ENCODE measurements at regions not wholly inside any gene's neighbourhood (a gene's known extent, or its start where the extent isn't known, plus 50 kb on each side); places are given as distances from the start of the nearest gene placed in this dataset.

GRCh38 chr13:22219709-22220108 lies 548.8 kb downstream of the FGF9 start:
- H3K4me1 ChIP-seq = no peaks in the 10 kb centered on the region
- intact Hi-C loops (cut with DNase I; ENCODE audit: low total_unique reads) = no loop called here
- no peak overlapping the region for H3K4me3 ChIP-seq
- WGBS, 2 donors = 92 to 100% methylated on average over 2 of the region's 2 CpGs
- no peaks in the 10 kb centered on the region for H3K27me3 ChIP-seq
- no peaks in the 10 kb centered on the region for H3K36me3 ChIP-seq (ENCODE audit: low read depth, missing control alignments)
- no peak for TF ChIP-seq POLR2A (IDR thresholded peaks at IDR 0.05)
- no peak for TF ChIP-seq CTCF (IDR thresholded peaks at IDR 0.05)
- no peak for DNase-seq
- no peak overlapping the region for H3K27ac ChIP-seq
- H3K9me3 ChIP-seq = no peaks in the 10 kb centered on the region

DNA sequence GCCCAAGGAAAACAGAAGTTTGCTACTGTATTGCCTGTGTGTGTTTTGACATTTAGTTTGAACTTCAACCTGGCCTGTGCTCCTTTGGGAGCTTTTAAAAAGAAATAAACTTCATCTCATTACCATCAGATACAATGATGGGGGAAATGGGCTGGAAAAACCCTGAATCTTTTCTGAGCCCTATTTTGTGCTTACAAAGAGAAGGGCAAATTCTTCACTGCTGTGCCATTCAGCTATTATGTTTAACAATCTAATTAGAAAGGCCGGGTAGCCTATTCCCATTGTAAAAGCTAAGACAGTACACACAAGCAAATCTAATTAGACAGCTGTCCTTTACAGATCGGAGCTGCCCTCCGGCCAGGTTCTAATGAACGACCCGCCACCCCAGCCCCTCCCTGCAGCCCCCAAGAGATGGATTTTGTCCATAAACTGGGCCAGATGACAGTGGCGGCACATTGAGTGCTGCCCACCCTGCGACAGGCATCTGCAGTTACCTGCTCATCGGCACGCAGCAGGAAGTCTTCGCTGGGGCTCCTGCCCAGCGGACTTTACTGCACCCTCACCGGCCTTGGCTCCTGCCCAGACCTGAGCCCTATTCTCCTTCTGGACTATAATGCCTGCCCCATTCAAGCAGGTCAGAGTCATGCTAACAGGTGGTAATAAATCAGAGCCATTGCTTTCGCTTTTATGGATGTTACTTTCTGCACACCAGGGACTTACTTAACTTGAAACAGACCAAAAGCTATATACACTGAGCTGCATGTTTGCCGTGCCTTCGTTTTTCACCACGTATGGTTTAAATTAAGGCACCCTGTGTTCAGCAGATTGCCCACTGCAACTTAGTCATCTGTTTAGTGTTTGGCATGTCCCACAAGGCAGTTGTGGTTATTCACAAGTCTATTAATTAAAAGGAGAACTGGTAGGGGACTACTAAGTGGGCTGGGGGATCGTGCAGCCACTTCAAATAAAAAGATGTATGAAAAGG lies 549.6 kb downstream of the FGF9 start:
- Histone ChIP-seq H3K4me1 (no peaks in the 10 kb centered on the region), H3K4me3 (no peak overlapping the region), H3K27me3 (no peaks in the 10 kb centered on the region), H3K27ac (no peak overlapping the region), H3K9me3 (no peaks in the 10 kb centered on the region), H3K36me3 (ENCODE audit: low read depth, missing control alignments) (no peaks in the 10 kb centered on the region)
- 84% methylated on average over 17 of the region's 17 CpGs for WGBS, 2 donors
- intact Hi-C loops (cut with DNase I; ENCODE audit: low total_unique reads) = no loop called here
- no peak for DNase-seq
- TF ChIP-seq CTCF (IDR thresholded peaks at IDR 0.05) (no peak), POLR2A (IDR thresholded peaks at IDR 0.05) (no peak)

- Histone ChIP-seq H3K4me1 (no peaks in the 10 kb centered on the region), H3K27ac (no peak overlapping the region), H3K27me3 (no peaks in the 10 kb centered on the region), H3K4me3 (no peak overlapping the region), H3K36me3 (ENCODE audit: low read depth, missing control alignments) (no peaks in the 10 kb centered on the region), H3K9me3 (no peaks in the 10 kb centered on the region)
- WGBS, 2 donors = 79 to 82% methylated on average over 8 of the region's 8 CpGs
- TF ChIP-seq CTCF (IDR thresholded peaks at IDR 0.05) = no peak
- no peak for TF ChIP-seq POLR2A (IDR thresholded peaks at IDR 0.05)
- DNase-seq = no peak
- intact Hi-C loops (cut with DNase I; ENCODE audit: low total_unique reads) = no loop called here
Observed at GRCh38 chr13:22223411-22223810, 552.5 kb downstream of the FGF9 start.

- Histone ChIP-seq H3K27me3 (no peaks in the 10 kb centered on the region), H3K36me3 (ENCODE audit: low read depth, missing control alignments) (no peaks in the 10 kb centered on the region), H3K27ac (no peak overlapping the region), H3K4me3 (no peak overlapping the region), H3K9me3 (no peaks in the 10 kb centered on the region), H3K4me1 (no peaks in the 10 kb centered on the region)
- DNase-seq = no peak
- no peak for TF ChIP-seq CTCF (IDR thresholded peaks at IDR 0.05)
- TF ChIP-seq POLR2A (IDR thresholded peaks at IDR 0.05) = no peak
- intact Hi-C loops (cut with DNase I; ENCODE audit: low total_unique reads) = no loop called here
- WGBS, 2 donors = 57 to 58% methylated on average over 4 of the region's 4 CpGs
Observed at GRCh38 chr13:22226086-22226485, 555.2 kb downstream of the FGF9 start.

DNA sequence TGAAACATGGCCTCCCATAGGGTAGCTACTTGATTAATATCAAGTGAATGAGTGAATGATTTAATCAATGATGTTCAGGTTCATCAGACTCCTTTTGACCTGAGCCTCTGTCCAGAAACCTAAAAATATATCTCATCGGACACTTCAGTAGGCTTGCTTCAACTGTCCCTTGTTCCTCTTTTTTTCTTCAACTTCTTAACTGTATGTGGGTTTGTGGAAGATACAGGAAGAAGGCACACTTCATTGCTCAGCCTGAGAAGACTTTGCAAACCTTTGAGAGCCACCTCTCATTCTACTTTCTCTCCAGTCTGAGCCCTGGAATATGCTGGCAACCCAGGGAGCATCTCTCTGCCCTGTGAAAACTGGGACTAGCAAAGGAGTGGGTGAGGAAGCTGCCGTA lies 557.0 kb downstream of the FGF9 start:
- Histone ChIP-seq H3K27ac (no peak overlapping the region), H3K36me3 (ENCODE audit: low read depth, missing control alignments) (no peaks in the 10 kb centered on the region), H3K4me3 (no peak overlapping the region), H3K27me3 (no peaks in the 10 kb centered on the region), H3K4me1 (no peaks in the 10 kb centered on the region), H3K9me3 (no peaks in the 10 kb centered on the region)
- intact Hi-C loops (cut with DNase I; ENCODE audit: low total_unique reads) = no loop called here
- WGBS, 2 donors = 84 to 92% methylated on average over 2 of the region's 2 CpGs
- TF ChIP-seq POLR2A (IDR thresholded peaks at IDR 0.05) (no peak), CTCF (IDR thresholded peaks at IDR 0.05) (no peak)
- no peak for DNase-seq

Measured in testis (tissue), 2 donors.